GM21786 (cell line): ENCODE measurements at regions not wholly inside any gene's neighbourhood (a gene's known extent, or its start where the extent isn't known, plus 50 kb on each side); places are given as distances from the start of the nearest gene placed in this dataset.
A peak's percentile ranks its signal among the peaks of the same experiment; 100 is the strongest.
"Not testable (repeated sequence)": the region's sequence is repeated elsewhere in the genome, so short reads cannot be mapped to it uniquely, and the experiment has no call there.

ENCODE experiments used
- ATAC-seq: cut with Tn5 transposase; IDR thresholded peaks from one replicate; pipeline ENCODE4 v1.9.1; 2021; ENCODE audit not compliant: unreplicated experiment

GRCh38 chr10:114872519-114873087, 51.0 kb downstream of the FHIP2A start:
- ATAC-seq, result no peak

GRCh38 chr10:114874827-114875411, 53.3 kb downstream of the FHIP2A start:
- ATAC-seq, result no peak

DNA sequence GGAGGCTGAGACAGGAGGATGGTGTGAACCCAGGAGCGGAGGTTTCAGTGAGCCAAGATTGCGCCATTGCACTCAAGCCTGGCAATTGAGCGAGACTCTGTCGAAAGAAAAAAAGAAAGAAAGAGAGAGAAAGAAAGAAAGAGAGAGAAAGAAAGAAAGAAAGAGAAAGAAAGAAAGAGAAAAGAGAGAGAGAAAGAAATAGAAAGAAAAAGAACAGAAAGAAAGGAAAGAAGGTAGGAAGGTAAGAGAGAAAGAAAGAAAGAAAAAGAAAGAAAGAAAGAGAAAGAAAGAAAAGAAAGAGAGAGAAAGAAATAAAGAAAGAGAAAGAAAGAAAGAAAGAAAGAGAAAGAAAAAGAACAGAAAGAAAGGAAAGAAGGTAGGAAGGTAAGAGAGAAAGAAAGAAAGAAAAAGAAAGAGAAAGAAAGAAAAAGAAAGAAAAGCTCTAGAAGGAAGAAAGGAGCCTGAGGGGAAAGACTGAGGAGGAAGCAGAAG, 54.1 kb downstream of the FHIP2A start:
- not testable (repeated sequence) for ATAC-seq

- no peak for ATAC-seq
Observed at GRCh38 chr10:114876169-114876568, 54.6 kb downstream of the FHIP2A start.

- peak; percentile 77 for ATAC-seq
Observed at GRCh38 chr10:114876602-114877300, 55.2 kb downstream of the FHIP2A start.

- no peak for ATAC-seq
Observed at GRCh38 chr10:114877301-114877644, 55.7 kb downstream of the FHIP2A start.

DNA sequence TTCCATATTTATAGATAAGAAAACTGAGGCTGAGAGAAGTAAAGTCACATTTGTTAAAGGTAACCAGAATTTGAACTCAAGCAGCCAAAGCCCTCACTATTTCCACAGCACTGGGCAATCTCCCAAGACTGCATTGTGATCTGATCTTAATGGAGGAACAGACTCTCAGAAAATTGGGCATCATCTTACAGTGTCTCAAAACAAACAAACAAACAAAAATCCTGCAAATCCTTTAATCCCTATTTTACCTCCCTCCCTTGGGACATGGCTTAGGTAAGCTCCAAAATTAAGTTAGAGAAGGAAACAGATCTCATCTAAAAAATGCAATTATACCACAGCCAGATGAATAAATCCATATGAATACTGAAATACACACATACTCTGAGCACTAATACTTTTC, 57.5 kb downstream of the FHIP2A start:
- no peak for ATAC-seq

- peak; percentile 67 for ATAC-seq
Observed at GRCh38 chr10:114879541-114880158, 58.1 kb downstream of the FHIP2A start.

DNA sequence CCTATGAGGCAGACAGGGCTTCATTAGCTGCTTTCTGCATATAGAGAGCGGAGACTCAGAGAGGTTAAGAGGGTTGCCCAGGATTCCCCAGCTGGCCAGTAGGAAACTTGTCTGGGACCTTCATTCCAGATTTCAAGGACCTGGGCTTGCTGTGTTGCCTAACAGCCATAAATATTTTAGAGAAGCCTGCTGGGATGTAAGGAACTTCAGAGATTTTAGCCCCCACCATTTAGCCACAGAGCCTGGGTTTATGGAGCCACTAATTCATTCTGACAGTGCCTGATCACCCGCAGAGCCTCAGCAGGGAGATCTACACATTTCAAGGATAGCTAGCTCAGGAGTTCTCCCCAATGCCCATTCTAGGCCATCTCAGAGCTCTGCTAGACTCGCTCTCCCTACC, 56.6 kb upstream of the TRUB1 start:
- no peak for ATAC-seq

- no peak for ATAC-seq
Observed at GRCh38 chr10:114881901-114882300, 56.1 kb upstream of the TRUB1 start.

DNA sequence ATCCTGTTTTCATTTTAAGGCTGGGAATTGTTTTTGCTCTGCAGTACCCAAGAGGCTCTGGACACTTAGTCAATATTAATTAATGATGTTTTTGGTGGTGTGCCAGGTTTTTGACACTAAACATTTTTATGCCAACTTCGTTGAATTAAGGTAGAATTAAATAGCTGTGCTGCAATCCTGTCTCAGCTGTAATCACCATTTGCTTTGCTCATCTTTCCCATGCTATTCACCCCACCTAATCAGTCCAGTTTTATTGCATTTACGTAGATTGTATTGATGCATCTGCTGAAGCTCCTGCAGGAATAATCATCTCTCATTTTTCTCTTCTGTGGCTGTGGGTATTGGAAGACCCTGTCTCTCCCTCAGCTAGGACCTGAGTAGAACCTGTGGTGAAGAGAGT, 52.6 kb upstream of the TRUB1 start:
- ATAC-seq, result no peak
